ENCODE measurements at regions not wholly inside any gene's neighbourhood (a gene's known extent, or its start where the extent isn't known, plus 50 kb on each side); places are given as distances from the start of the nearest gene placed in this dataset.

- TF ChIP-seq CTCF (IDR thresholded peaks at IDR 0.05): no peak
- TF ChIP-seq POLR2AphosphoS5 (IDR thresholded peaks at IDR 0.05): no peak
- no peak for TF ChIP-seq EP300 (IDR thresholded peaks at IDR 0.05; ENCODE audit: low read depth)
- no peak for TF ChIP-seq POLR2A (IDR thresholded peaks at IDR 0.05)
These were observed 87.2 kb upstream of the CTBP2 start for GRCh38 chr10:125247576-125247975.
